AG04449 (cell line): ENCODE measurements at regions not wholly inside any gene's neighbourhood (a gene's known extent, or its start where the extent isn't known, plus 50 kb on each side); places are given as distances from the start of the nearest gene placed in this dataset.

Experiments
- CTCF ChIA-PET: fragments of 350-600 bp; formaldehyde crosslinking; extraction: SDS; loops from one replicate; lab custom pipeline; 2021; ENCODE audit warnings: antibody characterized with exemption; lab: Yijun Ruan, JAX
- POLR2A ChIA-PET: fragments of 400-600, 350-600 bp; formaldehyde crosslinking; extraction: SDS; loops from one replicate; lab custom pipeline; 2020; ENCODE audit warnings: antibody characterized with exemption, inconsistent platforms; lab: Yijun Ruan, JAX
- DNase-seq: peaks from one replicate; pipeline ENCODE4 v3.0.0-alpha.2; 2010; ENCODE audit warnings: low read depth, low spot score
- H3K4me3 ChIP-seq: 2 replicates; pipeline ENCODE4 v1.5.1; 2011; ENCODE audit warnings: low read depth, mild to moderate bottlenecking, control low read depth, low read length
- CTCF ChIP-seq: IDR thresholded peaks from one replicate; pipeline ENCODE4 v1.5.1; 2011; ENCODE audit warnings: mild to moderate bottlenecking, moderate library complexity, low read length, control low read depth, inconsistent platforms; ENCODE audit not compliant: insufficient read depth; ENCODE audit errors: missing control alignments

- H3K4me3 ChIP-seq = no peak overlapping the region
- no peak for DNase-seq
- ChIA-PET CTCF (interaction anchor here (0.7 to 9.1 kb wide), 8 partner anchors 17 to 219 kb away, joined by 3 to 62 read pairs (median 5); no protein-coding TSS in a partner anchor), POLR2A (no interaction called here)
- TF ChIP-seq CTCF = no peak
Measured at GRCh38 chr16:85396879-85397871, 215.9 kb upstream of the GSE1 start.

GRCh38 chr16:85398050-85398451 is 215.1 kb upstream of the GSE1 start:
- no peak overlapping the region for H3K4me3 ChIP-seq
- no peak for DNase-seq
- CTCF ChIA-PET = interaction anchor here (0.6 to 9.1 kb wide), 8 partner anchors 12 to 218 kb away, joined by 3 to 62 read pairs (median 5); no protein-coding TSS in a partner anchor
- POLR2A ChIA-PET = interaction anchor here (0.7 kb wide), 1 partner anchor 170 kb away, joined by 3 read pairs; no protein-coding TSS in a partner anchor
- no peak for TF ChIP-seq CTCF

- CTCF ChIA-PET = interaction anchor here (1.1 to 6.1 kb wide), 6 partner anchors 17 to 218 kb away, joined by 3 to 55 read pairs (median 5); no protein-coding TSS in a partner anchor
- POLR2A ChIA-PET = interaction anchor here (0.7 kb wide), 1 partner anchor 169 kb away, joined by 3 read pairs; no protein-coding TSS in a partner anchor
- DNase-seq = no peak
- TF ChIP-seq CTCF = no peak
- H3K4me3 ChIP-seq = no peak overlapping the region
Measured at GRCh38 chr16:85398688-85399582, 214.2 kb upstream of the GSE1 start.

GRCh38 chr16:85399583-85400284 is 213.4 kb upstream of the GSE1 start:
- no peak overlapping the region for H3K4me3 ChIP-seq
- TF ChIP-seq CTCF = no peak
- DNase-seq = no peak
- ChIA-PET CTCF (interaction anchor here (1.1 to 6.1 kb wide), 3 partner anchors 16 to 217 kb away, joined by 3 to 55 read pairs (median 17); no protein-coding TSS in a partner anchor), POLR2A (no interaction called here)

GRCh38 chr16:85400305-85401205 is 212.6 kb upstream of the GSE1 start:
- no peak for DNase-seq
- no peak for TF ChIP-seq CTCF
- ChIA-PET POLR2A (no interaction called here), CTCF (interaction anchor here (0.8 to 6.1 kb wide), 5 partner anchors 15 to 209 kb away, joined by 3 to 55 read pairs (median 17); no protein-coding TSS in a partner anchor)
- H3K4me3 ChIP-seq = no peak overlapping the region
